HT1080 (cell line): ENCODE measurements at regions not wholly inside any gene's neighbourhood (a gene's known extent, or its start where the extent isn't known, plus 50 kb on each side); places are given as distances from the start of the nearest gene placed in this dataset. TPM values are rescaled to one million over a fixed set of nuclear protein-coding genes. Genes with fewer than 3 reads are reported as not detected.

Experiments
- DNase-seq: peaks from one replicate; pipeline ENCODE4 v3.0.0-alpha.2; 2015; ENCODE audit warnings: low read depth
- small RNA-seq: library from RNA; depleted of rRNA; stranded (forward); fragments of <200 nt; gene quantifications from one replicate; pipeline ENCODE3, GENCODE V24; 2014

DNA sequence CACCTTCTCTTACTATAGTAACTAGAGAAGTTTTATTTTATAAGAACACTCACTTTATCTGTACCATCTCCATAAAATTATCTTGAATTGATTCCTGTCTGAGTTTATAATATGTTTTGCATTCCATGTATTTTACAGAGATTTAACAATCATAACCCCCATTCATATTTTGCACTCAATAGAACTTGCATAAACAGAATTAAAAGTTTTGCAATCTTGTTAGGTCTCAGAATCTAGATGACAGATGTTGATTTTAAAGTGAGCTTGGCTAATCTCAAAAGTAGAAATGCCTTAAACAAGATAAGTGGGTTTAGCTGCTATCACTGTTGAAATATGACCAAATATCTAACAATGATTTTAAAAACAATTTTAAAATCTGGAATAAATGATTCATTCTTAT lies 107.9 kb upstream of the EPHA6 start:
- DNase-seq: no peak

DNA sequence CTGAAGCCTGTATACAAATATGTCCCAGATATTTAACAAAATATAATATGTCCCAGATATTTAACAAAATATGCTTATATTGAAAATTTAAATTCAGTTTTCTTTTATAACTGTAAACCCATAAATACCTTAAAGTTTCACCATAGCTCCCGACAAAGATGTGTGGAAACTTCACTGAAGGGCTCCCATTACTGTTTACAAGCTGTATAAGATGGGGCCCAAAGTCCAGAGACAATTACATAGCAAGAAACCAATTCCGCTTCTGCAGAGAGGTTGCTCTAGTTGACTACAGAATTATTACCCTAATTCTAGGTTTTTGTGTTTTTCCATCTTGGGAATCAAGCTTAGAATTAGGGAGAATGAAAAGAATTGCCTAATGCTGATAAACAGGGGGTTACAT lies 102.6 kb upstream of the EPHA6 start:
- DNase-seq: no peak

DNA sequence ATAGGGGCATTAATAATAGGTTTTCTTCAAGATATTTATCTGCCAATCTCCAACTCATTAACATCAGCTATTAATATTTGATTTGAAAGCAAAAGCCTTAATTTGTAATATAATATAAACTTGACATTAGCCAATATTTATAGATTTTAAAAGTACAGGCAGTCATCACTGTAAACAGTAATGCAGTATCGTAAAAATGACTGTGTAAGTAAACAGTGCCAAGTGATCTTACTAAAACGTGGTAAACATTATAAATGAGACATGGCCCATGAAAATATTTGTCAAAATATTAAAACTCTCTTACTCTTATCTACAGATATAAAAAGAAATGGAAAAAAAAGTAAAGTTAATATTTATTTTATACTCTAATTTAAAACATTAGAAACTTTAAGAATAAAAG lies 101.6 kb upstream of the EPHA6 start:
- DNase-seq: no peak

DNA sequence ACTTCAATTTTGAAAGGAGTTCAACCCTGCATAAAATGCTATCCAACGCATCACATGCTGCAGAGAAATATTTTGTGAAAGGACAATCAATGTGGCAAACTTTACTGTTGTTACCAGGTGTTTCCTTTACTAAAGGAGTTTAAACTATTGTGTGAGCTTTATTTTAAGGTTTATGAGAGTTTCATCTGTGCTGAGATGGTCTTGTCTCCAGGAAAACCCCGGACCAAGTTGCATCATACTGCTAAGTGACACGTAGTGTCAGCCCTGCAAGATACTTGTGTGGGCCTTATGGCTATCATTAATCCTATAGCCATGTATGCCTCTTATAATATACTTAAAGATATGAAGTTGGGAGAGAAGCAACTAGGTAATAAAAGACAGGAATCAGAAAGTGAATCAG lies 94.5 kb upstream of the EPHA6 start:
- DNase-seq: no peak

DNA sequence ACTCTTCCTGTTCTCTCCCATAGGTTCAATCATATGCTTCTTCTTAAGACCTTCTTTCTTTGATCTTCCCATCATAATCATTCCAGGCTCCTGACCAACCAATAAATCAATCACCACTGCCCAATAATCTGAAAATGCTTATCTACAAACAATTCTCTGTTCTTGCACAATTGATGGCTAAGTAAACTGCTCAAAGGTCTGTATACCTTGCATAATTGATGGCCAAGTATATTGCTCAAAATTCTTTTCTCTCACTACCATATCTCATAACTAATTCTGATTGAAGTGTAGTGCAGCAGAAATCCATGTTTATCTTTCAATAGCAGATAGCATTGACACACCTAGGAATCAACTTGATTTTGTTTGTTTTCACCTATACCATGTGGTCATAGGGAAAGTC lies 83.4 kb upstream of the EPHA6 start:
- no peak for DNase-seq

DNA sequence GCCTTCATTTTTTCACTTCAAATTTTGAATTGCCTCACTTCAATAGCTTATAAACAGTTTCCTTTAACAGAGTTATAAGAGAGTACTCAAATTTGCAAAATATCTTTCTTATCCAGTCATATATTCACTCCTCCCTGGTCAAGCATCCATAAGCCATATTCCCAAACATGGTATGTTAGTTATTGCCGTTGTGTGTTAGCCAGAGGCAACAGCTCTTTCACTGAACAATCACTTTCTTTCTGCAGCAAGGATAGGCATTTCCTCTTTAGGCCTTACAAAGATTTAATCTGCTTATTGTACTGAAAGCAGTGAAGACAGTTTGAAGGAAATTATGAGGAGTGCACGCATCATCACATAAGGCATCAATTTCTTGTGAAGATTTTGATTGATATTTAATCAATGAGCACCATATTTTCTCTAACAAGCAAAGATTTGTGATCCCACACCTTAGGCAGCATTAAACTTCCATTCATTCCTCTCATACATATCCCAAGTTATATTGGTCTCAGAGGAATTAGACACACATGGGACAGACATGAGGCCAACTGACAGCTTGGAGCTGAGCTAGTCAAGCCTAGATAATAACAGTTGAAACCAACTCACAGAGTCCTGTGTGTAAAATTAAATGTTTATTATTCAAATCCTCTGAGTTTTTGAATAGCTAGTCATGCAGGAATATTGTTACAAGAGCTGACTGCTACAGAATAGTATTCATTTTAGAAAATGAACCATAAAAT lies 80.0 kb upstream of the EPHA6 start:
- DNase-seq: no peak

DNA sequence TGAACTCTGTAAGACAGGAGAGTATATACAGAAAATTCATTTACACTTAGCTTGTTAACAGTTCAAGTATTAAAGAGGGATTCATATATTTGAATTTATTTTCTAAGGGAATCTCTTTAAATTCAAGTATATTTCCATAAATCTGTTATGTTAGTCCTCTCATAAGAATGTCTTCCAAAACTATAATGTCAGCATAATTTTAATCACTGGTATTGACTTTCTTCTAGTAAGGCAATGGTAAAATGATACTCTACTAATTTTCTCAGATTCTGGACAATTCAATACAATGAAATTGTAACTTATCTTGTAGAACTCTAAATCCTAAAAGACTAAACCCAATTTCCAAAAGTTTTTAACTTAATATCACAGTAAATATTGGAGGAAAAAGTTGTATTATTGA lies 66.3 kb upstream of the EPHA6 start:
- no peak for DNase-seq

DNA sequence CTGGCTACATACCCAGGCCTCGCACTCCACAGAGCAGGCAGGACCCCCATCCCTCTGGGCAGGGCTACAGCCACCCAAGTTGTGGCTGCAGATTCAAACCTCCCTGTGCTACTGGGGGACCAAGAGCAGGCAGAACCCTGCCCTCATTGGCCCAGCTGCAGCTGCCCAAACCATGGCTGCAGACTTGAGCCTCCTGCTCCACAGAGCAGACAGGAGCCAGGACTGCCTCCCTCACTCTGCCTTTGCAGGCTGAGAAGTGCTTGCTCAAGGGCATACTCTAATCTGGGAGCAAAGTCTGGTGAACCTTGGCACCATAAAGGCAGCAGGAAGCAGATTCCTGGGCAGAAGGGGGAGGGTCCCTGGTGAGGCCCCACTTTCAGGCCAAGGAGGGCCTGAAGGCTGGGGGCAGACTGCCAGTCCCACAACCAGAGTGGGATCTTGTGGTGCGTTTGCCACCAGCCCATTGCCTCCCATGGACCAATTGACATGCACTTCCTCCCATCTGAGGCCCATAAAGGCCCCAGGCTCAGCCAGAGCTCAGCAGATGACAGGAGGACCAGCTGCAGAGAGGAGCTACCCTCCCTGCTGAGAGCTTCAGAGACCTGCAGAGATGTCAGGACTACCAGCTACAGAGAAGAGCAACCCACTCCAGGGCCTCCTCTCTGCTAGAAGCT lies 64.2 kb upstream of the EPHA6 start:
- DNase-seq: no peak

DNA sequence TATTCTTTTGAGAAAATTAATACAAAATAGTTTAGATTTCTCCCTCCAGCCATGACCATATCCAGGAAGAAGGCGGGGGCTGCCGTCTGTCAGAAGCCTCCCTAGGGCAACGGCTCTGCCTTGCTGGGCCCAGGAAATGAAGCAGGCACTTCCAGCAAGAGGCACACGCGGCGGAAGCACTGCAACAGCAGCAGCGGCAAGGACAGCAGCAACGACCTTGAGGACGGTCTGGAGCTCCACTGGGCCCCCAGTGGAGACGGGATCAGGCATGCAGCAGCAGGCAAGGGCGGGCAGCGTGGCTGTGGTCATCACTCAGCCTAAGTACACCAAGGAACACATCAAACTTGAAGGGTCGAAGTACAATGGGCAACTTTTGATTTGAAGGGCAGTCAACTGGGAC lies 61.3 kb upstream of the EPHA6 start:
- no peak for DNase-seq

DNA sequence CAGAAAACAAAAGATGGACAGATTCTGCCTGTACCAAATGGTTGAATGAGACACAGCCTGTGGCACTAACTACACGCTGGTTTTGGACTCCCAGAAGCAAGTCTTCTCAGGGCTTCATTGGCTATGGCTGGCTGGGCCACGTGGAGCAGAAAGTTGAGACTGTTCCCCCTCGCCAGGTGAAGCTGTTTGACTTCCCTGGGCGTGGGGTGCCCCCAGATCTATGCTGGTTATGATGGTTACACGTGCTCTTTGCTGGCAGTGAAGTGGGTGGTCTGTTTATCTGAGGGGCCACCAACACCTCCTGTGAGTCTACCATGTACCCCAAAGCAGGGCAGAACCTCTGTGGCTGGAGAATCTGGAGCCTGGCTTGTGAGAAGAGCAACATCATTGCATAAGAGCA lies 60.3 kb upstream of the EPHA6 start:
- DNase-seq: no peak

DNA sequence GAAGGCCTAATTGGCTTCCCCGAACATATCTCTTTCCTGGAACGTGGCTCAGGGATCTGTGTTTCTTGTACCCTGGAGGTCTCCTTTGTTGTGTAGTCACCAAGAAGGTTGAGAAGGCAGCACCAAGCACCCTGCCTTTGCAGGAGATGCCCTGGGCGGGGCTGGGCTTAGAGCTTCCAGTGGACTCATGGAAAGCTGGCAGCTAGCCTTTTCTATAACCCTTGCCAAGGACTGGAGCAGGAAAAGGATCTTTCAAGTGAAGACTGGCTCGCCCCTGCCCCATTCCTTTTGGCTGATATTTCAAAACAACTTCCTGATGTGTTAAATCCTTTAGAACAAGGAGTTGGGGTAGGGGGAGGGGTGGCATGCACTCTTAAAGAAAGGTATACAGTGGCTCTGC lies 58.9 kb upstream of the EPHA6 start:
- DNase-seq: peak; percentile 18

DNA sequence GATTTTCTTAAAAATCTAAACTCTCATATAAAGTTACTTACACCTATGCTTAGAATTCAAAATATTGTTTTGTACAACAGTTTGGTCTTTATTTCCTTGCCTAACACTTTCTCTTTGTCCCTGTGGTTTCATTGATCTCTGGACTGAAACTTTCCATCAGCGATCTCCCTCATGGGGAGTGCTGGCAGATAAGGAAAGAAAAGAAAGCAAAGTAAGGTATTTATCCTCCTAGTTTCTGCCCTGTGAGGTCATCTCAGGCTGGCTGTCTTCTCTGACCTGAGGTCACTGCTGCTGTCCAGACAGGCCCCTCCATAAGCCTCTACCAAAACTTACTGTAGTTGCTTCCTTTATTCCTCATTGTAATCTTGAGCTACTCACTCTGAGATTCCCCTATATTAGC lies 57.9 kb upstream of the EPHA6 start:
- no peak for DNase-seq

DNA sequence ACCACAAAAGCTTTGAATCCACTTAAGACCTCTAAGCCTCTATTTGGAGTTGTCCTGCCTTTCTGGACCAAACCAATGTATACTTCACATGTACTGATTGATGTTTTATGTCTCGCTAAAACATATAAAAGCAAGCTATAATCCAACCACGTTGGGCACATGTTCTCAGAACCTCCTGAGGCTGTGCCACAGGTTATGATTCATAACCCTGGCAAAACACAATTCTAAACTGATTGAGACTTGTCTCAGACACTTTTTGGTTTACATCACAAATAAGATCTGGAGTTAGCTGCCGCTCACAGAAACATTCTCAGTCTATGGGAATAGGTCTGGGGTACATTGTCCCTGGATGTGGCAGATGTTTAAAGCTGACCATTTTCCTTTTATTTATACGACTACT lies 53.4 kb upstream of the EPHA6 start:
- no peak for DNase-seq

Small RNA genes lying in the stretch of these regions (small RNA-seq; reads per million reads assigned to genes)
- gene MIR8060 (not detected), gene RNU6-1094P (not detected)
